ENCODE measurements at regions not wholly inside any gene's neighbourhood (a gene's known extent, or its start where the extent isn't known, plus 50 kb on each side); places are given as distances from the start of the nearest gene placed in this dataset.

GRCh38 chr1:70542856-70543255, 131.8 kb downstream of the CTH start:
- no peak for TF ChIP-seq CTCF (IDR thresholded peaks at IDR 0.05; ENCODE audit: low read depth, low read length, missing control alignments)
- Histone ChIP-seq H3K4me3 (ENCODE audit: low read depth, low read length) (no peak overlapping the region), H3K36me3 (replicated peaks) (no peaks in the 10 kb centered on the region), H3K27me3 (replicated peaks) (no peaks in the 10 kb centered on the region), H3K27ac (no peak overlapping the region)
- in situ Hi-C loops (cut with HindIII; ENCODE audit: low pct_ligation_motif_present, low sequenced_read_pairs), result no loop called here
- DNase-seq, result no peak

GRCh38 chr1:70546726-70547125, 135.7 kb downstream of the CTH start:
- H3K27me3 ChIP-seq (replicated peaks), result no peaks in the 10 kb centered on the region
- no peak for TF ChIP-seq CTCF (IDR thresholded peaks at IDR 0.05; ENCODE audit: low read depth, low read length, missing control alignments)
- H3K4me3 ChIP-seq (ENCODE audit: low read depth, low read length), result no peak overlapping the region
- H3K36me3 ChIP-seq (replicated peaks), result no peaks in the 10 kb centered on the region
- H3K27ac ChIP-seq, result no peak overlapping the region
- DNase-seq, result no peak
- in situ Hi-C loops (cut with HindIII; ENCODE audit: low pct_ligation_motif_present, low sequenced_read_pairs), result no loop called here

GRCh38 chr1:70552662-70553566, 141.8 kb downstream of the CTH start:
- Histone ChIP-seq H3K36me3 (replicated peaks) (no peaks in the 10 kb centered on the region), H3K27ac (no peak overlapping the region), H3K27me3 (replicated peaks) (no peaks in the 10 kb centered on the region), H3K4me3 (ENCODE audit: low read depth, low read length) (no peak overlapping the region)
- no peak for DNase-seq
- no peak for TF ChIP-seq CTCF (IDR thresholded peaks at IDR 0.05; ENCODE audit: low read depth, low read length, missing control alignments)
- in situ Hi-C loops (cut with HindIII; ENCODE audit: low pct_ligation_motif_present, low sequenced_read_pairs), result no loop called here

GRCh38 chr1:70553567-70553956, 142.5 kb downstream of the CTH start:
- DNase-seq, result no peak
- TF ChIP-seq CTCF (IDR thresholded peaks at IDR 0.05; ENCODE audit: low read depth, low read length, missing control alignments), result no peak
- Histone ChIP-seq H3K4me3 (ENCODE audit: low read depth, low read length) (no peak overlapping the region), H3K36me3 (replicated peaks) (no peaks in the 10 kb centered on the region), H3K27me3 (replicated peaks) (no peaks in the 10 kb centered on the region), H3K27ac (no peak overlapping the region)
- in situ Hi-C loops (cut with HindIII; ENCODE audit: low pct_ligation_motif_present, low sequenced_read_pairs), result no loop called here

- H3K36me3 ChIP-seq (replicated peaks), result no peaks in the 10 kb centered on the region
- H3K4me3 ChIP-seq (ENCODE audit: low read depth, low read length), result no peak overlapping the region
- H3K27me3 ChIP-seq (replicated peaks), result no peaks in the 10 kb centered on the region
- no peak overlapping the region for H3K27ac ChIP-seq
- in situ Hi-C loops (cut with HindIII; ENCODE audit: low pct_ligation_motif_present, low sequenced_read_pairs), result no loop called here
- no peak for TF ChIP-seq CTCF (IDR thresholded peaks at IDR 0.05; ENCODE audit: low read depth, low read length, missing control alignments)
- DNase-seq, result no peak
These were observed 143.3 kb downstream of the CTH start for GRCh38 chr1:70554341-70554740.

- H3K36me3 ChIP-seq (replicated peaks), result no peaks in the 10 kb centered on the region
- in situ Hi-C loops (cut with HindIII; ENCODE audit: low pct_ligation_motif_present, low sequenced_read_pairs), result no loop called here
These were observed 145.5 kb downstream of the CTH start for GRCh38 chr1:70556541-70556940.

More at GRCh38 chr1:70556541-70556940, 145.5 kb downstream of the CTH start:
- no peak overlapping the region for H3K4me3 ChIP-seq (ENCODE audit: low read depth, low read length)
- no peak for DNase-seq
- no peaks in the 10 kb centered on the region for H3K27me3 ChIP-seq (replicated peaks)
- no peak for TF ChIP-seq CTCF (IDR thresholded peaks at IDR 0.05; ENCODE audit: low read depth, low read length, missing control alignments)
- no peak overlapping the region for H3K27ac ChIP-seq
